ENCODE measurements at regions not wholly inside any gene's neighbourhood (a gene's known extent, or its start where the extent isn't known, plus 50 kb on each side); places are given as distances from the start of the nearest gene placed in this dataset.

GRCh38 chr6:141415896-141416295 lies 716.8 kb upstream of the GJE1 start:
- Mint-ChIP-seq H3K4me3 (no peak overlapping the region), H3K27me3 (ENCODE audit: low read depth) (no peaks in the 10 kb centered on the region), H3K9me3 (no peaks in the 10 kb centered on the region), H3K27ac (no peak overlapping the region), H3K4me1 (no peaks in the 10 kb centered on the region), H3K36me3 (ENCODE audit: low read depth) (no peaks in the 10 kb centered on the region)
- TF ChIP-seq CTCF (IDR thresholded peaks at IDR 0.05; ENCODE audit: unreplicated experiment in 3 of 3), result no peak

- H3K4me1 Mint-ChIP-seq, result no peaks in the 10 kb centered on the region
- H3K36me3 Mint-ChIP-seq (ENCODE audit: low read depth), result peaks cover 3% of the 10 kb centered on the region
- no peak overlapping the region for H3K4me3 Mint-ChIP-seq
- no peak overlapping the region for H3K27ac Mint-ChIP-seq
- no peaks in the 10 kb centered on the region for H3K27me3 Mint-ChIP-seq (ENCODE audit: low read depth)
- no peak for TF ChIP-seq CTCF (IDR thresholded peaks at IDR 0.05; ENCODE audit: unreplicated experiment in 3 of 3)
- H3K9me3 Mint-ChIP-seq, result peaks cover 10% of the 10 kb centered on the region
These were observed 719.5 kb upstream of the GJE1 start for GRCh38 chr6:141413196-141413595.

DNA sequence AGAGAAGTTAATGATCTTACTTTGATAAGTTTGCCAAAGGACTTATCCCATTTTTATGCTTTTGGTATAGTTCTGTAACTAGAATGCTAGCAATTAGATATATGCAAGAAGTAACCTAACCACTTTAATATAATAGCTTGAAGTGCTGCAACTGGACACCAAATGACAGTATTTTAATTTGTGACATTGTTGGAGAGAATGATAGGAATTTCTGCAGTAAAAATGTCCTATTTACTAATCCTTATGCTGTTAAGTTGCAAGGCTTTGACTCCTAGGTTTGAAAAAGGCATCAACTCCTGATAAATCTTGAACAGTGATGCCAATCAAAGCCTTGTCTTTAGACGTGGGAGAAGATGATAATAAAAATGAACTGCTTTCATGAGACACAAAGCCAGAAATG lies 726.0 kb upstream of the GJE1 start:
- TF ChIP-seq CTCF (IDR thresholded peaks at IDR 0.05; ENCODE audit: unreplicated experiment in 3 of 3), result no peak
- H3K36me3 Mint-ChIP-seq (ENCODE audit: low read depth), result peaks cover 7% of the 10 kb centered on the region
- no peak overlapping the region for H3K4me3 Mint-ChIP-seq
- H3K4me1 Mint-ChIP-seq, result peaks cover 4% of the 10 kb centered on the region
- H3K27ac Mint-ChIP-seq, result no peak overlapping the region
- no peaks in the 10 kb centered on the region for H3K27me3 Mint-ChIP-seq (ENCODE audit: low read depth)
- H3K9me3 Mint-ChIP-seq, result peaks cover 23% of the 10 kb centered on the region

GRCh38 chr6:141403827-141404226 lies 728.9 kb upstream of the GJE1 start:
- peaks cover 4% of the 10 kb centered on the region for H3K4me1 Mint-ChIP-seq
- TF ChIP-seq CTCF (IDR thresholded peaks at IDR 0.05; ENCODE audit: unreplicated experiment in 3 of 3), result no peak
- peaks cover 16% of the 10 kb centered on the region for H3K9me3 Mint-ChIP-seq
- no peak overlapping the region for H3K27ac Mint-ChIP-seq
- no peaks in the 10 kb centered on the region for H3K27me3 Mint-ChIP-seq (ENCODE audit: low read depth)
- H3K4me3 Mint-ChIP-seq, result no peak overlapping the region
- peaks cover 4% of the 10 kb centered on the region for H3K36me3 Mint-ChIP-seq (ENCODE audit: low read depth)

DNA sequence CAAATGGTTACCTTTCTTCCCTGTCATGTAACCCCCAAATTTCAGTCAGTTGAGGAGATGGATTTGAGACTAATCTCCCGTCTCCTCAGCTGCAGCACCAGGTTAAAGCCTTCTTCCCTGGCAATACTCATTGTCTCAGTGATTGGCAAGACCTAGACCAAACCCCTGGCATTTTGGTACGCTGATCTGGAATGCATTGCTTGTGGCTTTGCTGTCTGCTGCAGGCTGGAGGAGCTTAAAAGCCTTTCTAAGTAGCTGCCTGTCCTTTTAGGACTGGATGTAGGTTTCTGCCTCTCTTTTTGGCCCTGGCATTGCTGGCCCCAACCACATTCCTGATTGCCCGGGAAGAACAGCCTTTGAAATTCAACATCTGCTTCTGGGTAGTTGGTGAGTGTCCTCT lies 729.6 kb upstream of the GJE1 start:
- peaks cover 13% of the 10 kb centered on the region for H3K9me3 Mint-ChIP-seq
- TF ChIP-seq CTCF (IDR thresholded peaks at IDR 0.05; ENCODE audit: unreplicated experiment in 3 of 3), result no peak
- H3K27ac Mint-ChIP-seq, result no peak overlapping the region
- peaks cover 4% of the 10 kb centered on the region for H3K36me3 Mint-ChIP-seq (ENCODE audit: low read depth)
- peaks cover 4% of the 10 kb centered on the region for H3K4me1 Mint-ChIP-seq
- no peak overlapping the region for H3K4me3 Mint-ChIP-seq
- H3K27me3 Mint-ChIP-seq (ENCODE audit: low read depth), result no peaks in the 10 kb centered on the region

- peaks cover 9% of the 10 kb centered on the region for H3K9me3 Mint-ChIP-seq
- TF ChIP-seq CTCF (IDR thresholded peaks at IDR 0.05; ENCODE audit: unreplicated experiment in 3 of 3), result no peak
- no peaks in the 10 kb centered on the region for H3K27me3 Mint-ChIP-seq (ENCODE audit: low read depth)
- H3K4me1 Mint-ChIP-seq, result peaks cover 4% of the 10 kb centered on the region
- H3K4me3 Mint-ChIP-seq, result no peak overlapping the region
- peaks cover 4% of the 10 kb centered on the region for H3K36me3 Mint-ChIP-seq (ENCODE audit: low read depth)
- no peak overlapping the region for H3K27ac Mint-ChIP-seq
These were observed 730.2 kb upstream of the GJE1 start for GRCh38 chr6:141402489-141402888.

All from nephron (organoid).